ENCODE measurements at regions not wholly inside any gene's neighbourhood (a gene's known extent, or its start where the extent isn't known, plus 50 kb on each side); places are given as distances from the start of the nearest gene placed in this dataset.

DNA sequence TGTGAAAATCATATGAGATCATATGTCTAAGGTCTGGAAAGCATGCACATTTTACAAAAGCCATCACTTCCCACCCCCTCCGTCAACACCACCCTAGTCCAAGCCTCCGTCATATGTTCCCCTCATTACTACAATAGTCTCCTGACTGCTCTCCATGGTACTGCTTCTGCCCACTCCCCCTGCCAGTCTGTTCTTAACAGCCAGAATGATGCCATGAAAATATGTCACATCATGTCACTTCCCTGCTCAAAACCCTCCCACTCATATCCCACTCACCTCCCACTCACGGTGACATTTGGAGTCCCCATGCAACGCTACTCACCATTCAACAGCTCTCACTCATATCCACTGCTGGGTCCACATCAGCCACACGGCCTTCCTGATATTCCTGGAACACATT lies 432.3 kb downstream of the XYLT1 start:
- TF ChIP-seq EZH2 (IDR thresholded peaks at IDR 0.05), result no peak
- TF ChIP-seq, protein P1, sequence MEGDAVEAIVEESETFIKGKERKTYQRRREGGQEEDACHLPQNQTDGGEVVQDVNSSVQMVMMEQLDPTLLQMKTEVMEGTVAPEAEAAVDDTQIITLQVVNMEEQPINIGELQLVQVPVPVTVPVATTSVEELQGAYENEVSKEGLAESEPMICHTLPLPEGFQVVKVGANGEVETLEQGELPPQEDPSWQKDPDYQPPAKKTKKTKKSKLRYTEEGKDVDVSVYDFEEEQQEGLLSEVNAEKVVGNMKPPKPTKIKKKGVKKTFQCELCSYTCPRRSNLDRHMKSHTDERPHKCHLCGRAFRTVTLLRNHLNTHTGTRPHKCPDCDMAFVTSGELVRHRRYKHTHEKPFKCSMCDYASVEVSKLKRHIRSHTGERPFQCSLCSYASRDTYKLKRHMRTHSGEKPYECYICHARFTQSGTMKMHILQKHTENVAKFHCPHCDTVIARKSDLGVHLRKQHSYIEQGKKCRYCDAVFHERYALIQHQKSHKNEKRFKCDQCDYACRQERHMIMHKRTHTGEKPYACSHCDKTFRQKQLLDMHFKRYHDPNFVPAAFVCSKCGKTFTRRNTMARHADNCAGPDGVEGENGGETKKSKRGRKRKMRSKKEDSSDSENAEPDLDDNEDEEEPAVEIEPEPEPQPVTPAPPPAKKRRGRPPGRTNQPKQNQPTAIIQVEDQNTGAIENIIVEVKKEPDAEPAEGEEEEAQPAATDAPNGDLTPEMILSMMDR (IDR thresholded peaks at IDR 0.05), result no peak

Measured in neural progenitor cell (in vitro differentiated cells).